NCI-H2107 treated with DMSO at 0.1 percent for 48 hours (cell line): ENCODE measurements at regions not wholly inside any gene's neighbourhood (a gene's known extent, or its start where the extent isn't known, plus 50 kb on each side); places are given as distances from the start of the nearest gene placed in this dataset.

ENCODE experiments used
- DNase-seq: peaks from one replicate; lab custom pipeline; 2025; ENCODE audit not compliant: unreplicated experiment; lab: John Stamatoyannopoulos, UW

DNA sequence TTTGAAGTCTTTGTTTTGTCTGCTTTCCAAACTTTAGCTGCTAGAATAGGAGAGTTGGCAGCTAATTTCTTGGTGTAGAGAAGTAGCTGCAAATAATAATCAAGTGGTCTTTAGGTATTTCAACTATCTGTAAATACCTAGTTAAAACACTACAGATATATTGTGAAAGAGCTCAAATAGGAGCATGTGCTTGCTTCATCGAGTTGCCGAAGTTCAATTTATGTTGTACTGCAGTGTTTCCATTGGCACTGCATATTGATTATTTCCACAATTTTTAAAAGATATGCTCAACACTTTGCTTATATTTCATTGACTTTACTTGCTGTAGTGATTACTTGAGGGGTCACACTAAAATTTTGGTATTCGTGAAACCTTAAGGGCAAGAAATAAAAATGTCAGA, 131.6 kb upstream of the BMP4 start:
- no peak for DNase-seq

DNA sequence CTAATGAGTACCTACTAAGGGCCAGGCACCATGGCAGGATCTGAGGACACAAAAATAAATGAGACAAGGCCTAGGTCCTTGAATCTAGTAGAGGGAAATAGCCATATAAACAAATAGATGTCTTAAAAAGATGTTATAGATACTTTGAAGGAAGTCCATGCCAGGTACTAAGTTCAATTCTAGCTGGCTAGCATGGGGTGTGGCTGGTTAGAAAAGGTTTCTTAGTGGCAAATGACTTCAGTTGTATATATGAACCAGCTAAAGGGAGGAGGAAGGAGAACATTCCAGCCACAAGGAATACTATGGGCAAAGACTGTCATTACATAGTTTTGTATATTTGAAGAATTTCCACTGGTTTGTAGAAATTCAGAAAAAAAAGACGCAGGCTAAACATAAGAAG, 133.6 kb upstream of the BMP4 start:
- no peak for DNase-seq

DNA sequence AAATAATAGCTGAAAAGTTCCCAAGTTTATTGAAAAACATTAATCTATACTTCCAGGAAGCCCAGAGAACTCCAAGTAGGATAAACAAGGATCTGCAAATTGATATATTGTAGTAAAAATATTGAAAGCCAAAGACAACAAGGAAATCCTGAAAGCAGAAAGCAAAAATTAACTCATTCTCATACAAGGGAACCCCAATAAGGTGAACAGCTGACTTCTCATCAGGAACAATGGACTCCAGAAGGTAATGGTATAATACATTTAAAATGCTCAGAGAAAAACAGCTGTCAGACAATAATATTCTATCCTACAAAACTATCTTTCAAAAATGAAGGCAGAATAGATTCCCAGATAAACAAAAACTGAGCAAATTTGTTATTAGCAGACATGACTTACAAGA, 138.1 kb upstream of the BMP4 start:
- no peak for DNase-seq

DNA sequence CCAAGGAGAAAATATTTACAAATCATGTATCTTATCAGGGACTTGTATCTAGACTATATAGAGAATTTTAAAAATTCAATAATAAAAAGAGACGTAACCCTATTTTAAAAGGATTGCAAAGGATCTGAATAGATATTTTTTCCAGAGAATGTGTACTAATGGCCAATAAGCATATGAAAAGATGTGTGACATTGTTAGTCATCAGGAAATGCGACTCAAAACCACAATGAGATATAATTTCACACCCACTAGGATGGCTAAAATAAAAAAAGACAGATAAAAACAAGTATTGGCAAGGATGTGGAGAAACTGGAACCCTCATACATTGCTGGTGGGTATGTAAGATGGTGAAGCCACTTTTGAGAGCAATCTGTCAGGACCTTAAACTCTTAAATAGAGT, 141.9 kb upstream of the BMP4 start:
- DNase-seq: no peak

DNA sequence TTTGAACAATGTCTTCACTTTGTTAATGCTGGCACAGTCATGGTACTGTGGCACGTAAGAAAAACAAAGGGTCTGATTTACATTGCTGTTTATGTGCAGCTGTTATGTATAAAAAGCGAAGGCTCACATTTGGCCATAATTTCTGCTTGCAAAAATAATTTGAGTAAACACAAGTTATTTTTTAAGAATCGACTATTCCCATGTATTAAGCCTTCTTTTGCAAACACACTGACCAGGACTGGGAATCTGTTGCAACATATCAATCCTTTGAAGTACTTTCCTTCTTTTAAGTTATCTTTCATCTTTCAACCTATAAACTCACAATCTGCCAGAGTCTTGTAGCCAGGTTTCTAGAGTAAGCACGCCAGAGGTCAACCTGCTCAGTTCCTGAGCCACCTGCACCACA, 145.4 kb upstream of the BMP4 start:
- no peak for DNase-seq

GRCh38 chr14:54102530-54102929, 145.9 kb upstream of the BMP4 start:
- DNase-seq: no peak

GRCh38 chr14:54104601-54105145, 148.0 kb upstream of the BMP4 start:
- no peak for DNase-seq

- DNase-seq: no peak
These were observed 148.8 kb upstream of the BMP4 start for GRCh38 chr14:54105406-54105805.

DNA sequence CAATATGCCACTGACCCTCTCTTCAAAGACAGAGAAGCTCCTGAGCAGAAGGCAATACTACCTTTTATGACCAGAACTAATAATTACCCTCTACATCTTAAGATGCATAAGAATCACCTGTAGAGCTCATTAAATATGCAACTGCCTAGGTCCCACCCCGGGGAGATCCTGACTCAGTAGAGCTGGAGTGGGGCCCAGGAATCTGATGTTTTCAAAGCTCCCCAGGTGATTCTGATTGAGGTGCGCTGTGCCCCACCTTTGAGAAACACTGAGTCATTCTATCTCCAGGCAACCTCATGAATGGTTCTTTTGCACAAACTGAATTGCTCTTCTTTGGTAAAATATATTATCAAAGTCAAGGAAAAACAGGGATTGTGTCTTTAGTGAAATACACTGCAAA, 149.3 kb upstream of the BMP4 start:
- DNase-seq: no peak

DNA sequence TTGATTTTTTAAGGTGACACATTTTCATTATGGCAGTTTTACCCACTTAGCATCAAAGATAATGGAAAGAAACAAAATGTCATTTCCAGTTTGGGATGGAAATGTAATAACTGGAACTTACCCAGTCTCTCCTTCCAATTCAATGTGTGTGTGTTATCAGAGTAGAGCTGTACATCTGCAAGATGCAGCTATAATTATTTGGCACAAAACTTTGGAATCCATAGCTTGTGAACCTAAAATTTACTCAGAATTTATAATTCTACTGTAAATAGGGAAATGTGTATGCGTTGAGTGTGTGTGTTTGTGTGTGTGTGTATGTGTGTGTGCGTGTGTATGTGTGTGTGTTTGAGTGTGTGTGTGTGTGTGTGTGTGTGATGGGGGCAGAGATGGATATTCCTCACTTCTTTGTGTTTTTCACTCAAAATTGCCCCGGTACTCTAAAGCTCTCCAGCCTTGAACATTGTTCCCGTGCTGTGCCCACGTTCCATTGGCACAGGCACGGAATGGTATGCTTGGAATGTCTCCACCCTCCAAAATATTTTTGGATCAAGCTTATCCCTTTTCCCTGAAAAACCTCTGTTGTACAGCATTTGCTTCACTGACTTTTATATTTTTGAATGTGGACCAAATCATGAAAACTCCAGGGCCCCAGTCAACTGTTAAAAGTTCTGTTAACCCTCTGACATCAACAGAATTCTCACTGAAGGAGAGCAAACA, 150.2 kb upstream of the BMP4 start:
- no peak for DNase-seq

DNA sequence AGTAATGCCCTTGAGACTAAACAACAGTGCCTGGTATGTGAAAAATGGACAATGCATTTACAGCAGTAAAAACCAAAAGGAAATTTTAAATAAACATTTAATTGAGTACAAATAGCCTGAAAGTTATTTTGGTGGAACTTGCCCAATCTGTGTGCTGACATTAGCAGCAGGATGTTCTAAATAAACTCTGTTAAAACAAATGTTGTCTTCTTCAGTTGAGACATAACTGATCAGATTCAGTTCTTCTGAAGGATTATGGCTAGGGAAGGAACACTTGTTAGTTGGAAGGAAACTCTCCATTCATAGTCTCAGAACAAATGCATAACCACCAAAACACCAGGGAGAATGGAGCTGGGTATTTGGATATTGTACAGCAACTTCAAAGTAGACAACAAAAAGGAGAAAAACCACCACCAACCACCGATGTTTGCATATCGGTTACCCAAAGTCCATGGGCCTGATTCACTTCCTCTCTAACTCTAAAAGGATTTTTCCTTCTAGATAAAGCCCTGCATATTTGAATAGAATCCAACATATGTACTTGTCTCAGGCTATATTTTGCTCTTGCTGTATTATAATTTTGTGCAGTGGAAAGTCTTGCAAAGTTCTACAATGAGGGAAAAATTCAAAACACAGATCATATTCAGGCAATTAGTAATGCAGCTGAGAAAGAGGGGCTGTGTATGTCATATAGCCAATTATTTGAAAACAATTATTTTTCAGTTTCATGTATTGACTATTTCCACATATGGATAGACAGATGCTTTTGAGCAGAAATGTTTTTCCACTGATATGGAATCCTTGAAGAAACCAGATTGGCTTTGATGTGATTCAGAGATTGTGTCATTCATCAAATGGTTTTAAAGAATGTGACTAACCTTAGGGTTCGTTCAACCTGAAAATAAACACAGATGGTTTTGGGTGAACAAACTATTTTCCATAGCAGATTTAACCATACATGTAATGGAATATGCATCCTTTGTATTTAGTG, 152.2 kb upstream of the BMP4 start:
- DNase-seq: no peak

GRCh38 chr14:54109521-54110120, 153.0 kb upstream of the BMP4 start:
- DNase-seq: no peak

DNA sequence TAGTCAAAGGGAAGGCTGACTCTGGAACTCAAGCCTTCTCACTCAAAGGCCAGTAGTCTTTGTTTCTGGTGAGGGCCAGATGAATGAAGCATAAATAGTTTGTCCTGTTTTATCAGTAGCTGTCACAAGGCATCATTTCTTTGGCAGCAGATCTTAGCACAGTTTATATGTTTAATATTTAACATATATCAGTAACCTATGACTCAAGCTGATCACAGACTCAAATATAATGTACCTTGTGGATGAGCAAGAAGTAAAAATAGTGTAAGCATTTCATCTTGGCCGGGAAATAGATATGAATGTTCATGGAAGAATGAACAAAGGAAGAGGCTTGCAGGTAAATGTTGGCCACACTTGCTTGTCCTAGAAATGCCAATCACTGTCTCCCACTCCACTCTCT, 158.3 kb upstream of the BMP4 start:
- no peak for DNase-seq

DNA sequence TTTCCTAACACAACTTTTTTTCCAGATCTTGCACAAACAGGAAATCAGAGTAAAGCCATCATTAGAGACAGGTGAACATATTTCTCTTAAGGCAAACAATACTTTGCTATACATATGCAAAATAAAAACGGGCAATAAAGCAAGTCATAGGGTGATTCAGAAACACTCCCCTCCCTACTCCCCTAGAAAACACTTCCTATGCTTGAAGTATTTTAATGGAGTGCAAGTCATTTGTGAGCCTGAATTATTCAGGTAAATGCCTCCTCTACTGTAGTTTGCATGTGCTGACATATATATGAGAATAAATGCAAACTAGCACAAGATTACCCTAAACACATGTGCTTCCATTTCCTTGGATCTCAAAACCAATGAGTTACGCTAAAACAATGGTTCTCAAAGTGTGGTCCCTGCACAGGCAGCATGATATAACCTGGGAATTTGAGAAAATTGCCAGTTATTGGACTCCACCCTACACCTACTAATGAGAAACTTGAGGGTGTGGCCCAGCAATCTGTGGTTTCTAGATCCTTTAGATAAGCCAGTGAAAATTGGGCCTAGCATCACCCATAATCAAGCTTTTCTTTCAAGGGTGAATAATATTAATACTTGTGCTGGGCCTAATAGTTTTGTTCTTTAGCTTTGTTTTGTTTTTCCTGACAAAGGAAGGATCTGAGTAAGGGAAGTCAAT, 159.7 kb upstream of the BMP4 start:
- no peak for DNase-seq

DNA sequence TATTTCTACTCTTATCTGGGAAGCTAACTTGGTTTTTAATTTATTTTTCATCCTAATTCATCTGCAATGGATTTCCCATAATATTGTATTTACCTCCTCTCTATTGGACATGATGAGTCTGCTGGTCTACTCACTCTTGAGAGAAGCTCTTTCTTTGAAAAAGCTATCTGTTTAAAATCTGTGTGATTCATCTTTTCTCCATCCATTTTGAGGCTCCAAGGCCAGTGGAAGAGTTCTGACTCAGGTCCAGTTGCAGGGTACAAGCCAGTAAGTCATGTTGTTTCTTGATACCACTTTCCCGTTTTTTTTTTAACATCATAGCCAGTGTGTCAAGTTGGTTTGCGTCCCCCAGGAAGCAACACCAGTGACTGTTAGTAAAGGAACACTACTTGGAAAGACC, 160.3 kb upstream of the BMP4 start:
- DNase-seq: no peak

DNA sequence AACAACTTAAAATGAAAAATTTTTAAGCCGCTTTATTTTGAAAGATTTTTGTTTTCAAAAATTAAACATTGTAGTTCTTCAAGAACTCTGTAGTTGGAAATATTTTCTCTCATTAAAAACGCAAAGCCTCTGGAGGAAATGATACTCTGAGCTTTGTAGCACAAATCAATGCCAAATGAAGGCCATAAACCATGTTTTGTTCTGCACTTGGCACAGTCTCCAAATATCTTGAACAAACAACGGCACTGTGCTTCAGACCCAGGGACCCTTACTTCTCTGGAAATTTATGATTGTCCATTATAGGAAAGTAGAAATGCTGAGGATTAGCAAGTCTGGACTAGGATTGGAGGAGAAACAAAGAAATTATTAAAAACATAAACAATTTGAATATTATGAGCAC, 160.8 kb upstream of the BMP4 start:
- DNase-seq: no peak

DNA sequence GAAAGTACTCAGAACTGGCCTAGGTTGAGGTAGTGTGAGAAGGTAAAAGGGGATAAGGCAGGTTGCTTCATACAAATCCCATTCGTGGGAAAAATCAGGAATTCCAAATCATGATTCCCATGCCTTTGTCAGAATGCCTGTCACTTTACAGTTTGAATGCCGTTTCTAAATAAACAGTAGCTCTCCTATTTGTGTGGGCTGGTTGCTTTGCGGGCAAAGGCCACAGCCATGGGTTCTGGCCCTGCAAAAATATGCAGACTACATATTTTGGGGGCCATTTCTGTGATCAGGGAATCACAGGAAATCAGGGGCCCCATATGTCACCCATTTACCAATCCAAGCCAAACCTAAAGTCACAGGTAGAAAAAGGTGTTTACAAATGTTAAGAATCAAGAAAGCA, 161.3 kb upstream of the BMP4 start:
- DNase-seq: no peak

DNA sequence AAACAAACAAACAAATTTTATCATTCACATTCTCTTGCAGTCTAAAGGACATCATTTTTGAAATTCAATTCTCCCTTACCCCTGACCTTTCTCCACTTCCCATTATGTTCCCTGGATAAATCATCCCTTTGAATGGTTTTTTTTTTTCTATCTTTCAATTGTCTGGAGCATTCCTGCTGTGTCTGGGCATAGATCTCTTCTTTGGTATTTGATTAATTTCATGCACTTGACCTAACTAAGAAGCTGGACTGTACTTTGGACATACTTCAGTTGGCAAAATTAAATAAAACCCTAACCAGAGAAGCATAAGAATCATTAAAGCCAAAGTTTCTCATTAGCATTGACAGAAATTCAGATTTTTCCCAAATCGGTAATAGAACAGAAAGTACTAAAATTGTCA, 163.6 kb upstream of the BMP4 start:
- DNase-seq: no peak

DNA sequence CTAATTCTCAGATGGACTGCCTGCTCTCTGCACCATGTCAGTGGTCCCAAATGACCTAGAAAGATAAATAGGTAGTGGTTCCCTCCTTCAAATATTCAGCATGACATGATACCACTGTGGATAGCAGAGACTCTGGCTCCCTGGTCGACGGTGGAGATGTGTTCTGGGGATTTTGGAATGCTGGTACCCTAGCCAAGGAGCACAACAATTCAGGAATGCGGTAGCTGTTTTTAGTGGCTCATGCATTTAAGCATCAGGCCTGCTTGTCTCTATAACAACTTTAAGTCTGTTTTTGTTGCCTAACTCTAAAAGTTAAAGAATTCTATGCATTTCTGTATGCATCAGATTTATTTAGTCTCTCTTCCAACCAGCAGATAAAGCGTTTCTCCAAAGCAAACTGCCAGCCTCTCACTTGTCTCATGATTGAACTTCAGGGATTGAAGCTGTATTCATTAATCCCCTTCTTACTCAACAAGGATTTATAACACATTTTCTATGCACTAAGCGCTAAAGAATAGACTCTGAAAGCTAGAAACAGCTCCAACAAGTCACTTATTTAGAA, 164.9 kb upstream of the BMP4 start:
- DNase-seq: no peak

DNA sequence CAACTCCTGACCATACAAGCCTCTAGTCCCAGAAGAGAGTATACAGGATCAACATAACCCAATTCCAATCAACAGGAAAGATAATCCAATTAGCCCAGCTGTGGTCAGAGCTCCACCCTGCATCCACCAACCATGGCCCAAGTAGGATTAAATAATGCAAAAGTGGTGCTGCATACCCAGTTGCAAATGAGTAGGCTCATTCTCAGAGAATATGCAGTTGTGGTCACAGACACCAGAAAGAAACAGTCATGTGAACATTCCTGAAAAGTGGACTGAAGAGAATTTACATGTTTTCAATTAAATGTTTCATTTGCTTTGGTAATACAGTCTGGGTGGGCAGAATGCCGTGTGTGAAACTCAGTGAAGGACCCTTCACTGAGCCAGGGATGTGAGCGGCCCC, 167.2 kb upstream of the BMP4 start:
- DNase-seq: no peak

DNA sequence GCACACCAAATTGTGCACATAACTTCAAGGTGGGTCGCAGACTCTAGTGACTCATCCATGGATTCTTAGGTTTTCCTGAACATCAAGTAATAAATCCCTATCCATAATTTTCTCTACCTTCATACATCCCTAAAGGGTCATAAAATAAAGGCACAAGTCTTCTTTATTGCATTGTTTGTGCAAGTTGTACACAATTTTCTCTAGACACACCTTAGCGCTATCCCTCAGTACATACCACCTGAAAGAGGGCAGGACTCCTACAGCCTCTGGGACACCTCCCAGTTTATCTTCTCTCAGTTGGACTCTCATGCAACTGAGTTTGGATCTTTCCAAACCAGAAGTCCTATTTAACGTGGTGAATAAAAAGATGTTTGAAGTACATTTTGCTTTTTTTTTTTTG, 168.5 kb upstream of the BMP4 start:
- DNase-seq: no peak
